SKM-1 treated with dmso at 0.1 percent for 144 hours (cell line): ENCODE measurements at regions not wholly inside any gene's neighbourhood (a gene's known extent, or its start where the extent isn't known, plus 50 kb on each side); places are given as distances from the start of the nearest gene placed in this dataset.
"Not testable (repeated sequence)": the region's sequence is repeated elsewhere in the genome, so short reads cannot be mapped to it uniquely, and the experiment has no call there.

ENCODE experiments used
- DNase-seq: peaks from one replicate; lab custom pipeline; 2025; ENCODE audit not compliant: unreplicated experiment; lab: John Stamatoyannopoulos, UW

- DNase-seq: no peak
Observed at GRCh38 chr9:107586493-107586892, 96.9 kb upstream of the KLF4 start.

- DNase-seq: no peak
Observed at GRCh38 chr9:107585465-107585864, 95.9 kb upstream of the KLF4 start.

GRCh38 chr9:107584944-107585343, 95.4 kb upstream of the KLF4 start:
- DNase-seq: no peak

- no peak for DNase-seq
Observed at GRCh38 chr9:107584186-107584585, 94.6 kb upstream of the KLF4 start.

GRCh38 chr9:107577140-107577776, 87.7 kb upstream of the KLF4 start:
- no peak for DNase-seq

- DNase-seq: no peak
Observed at GRCh38 chr9:107571148-107571547, 81.6 kb upstream of the KLF4 start.

- no peak for DNase-seq
Observed at GRCh38 chr9:107569174-107569573, 79.6 kb upstream of the KLF4 start.

- DNase-seq: not testable (repeated sequence)
Observed at GRCh38 chr9:107568406-107568805, 78.8 kb upstream of the KLF4 start.

GRCh38 chr9:107567462-107567861, 77.9 kb upstream of the KLF4 start:
- no peak for DNase-seq

GRCh38 chr9:107566611-107567061, 77.1 kb upstream of the KLF4 start:
- DNase-seq: no peak

- DNase-seq: no peak
Observed at GRCh38 chr9:107562798-107563197, 73.2 kb upstream of the KLF4 start.

GRCh38 chr9:107559494-107560086, 70.0 kb upstream of the KLF4 start:
- DNase-seq: no peak

- DNase-seq: no peak
Observed at GRCh38 chr9:107557236-107557990, 67.8 kb upstream of the KLF4 start.

- DNase-seq: no peak
Observed at GRCh38 chr9:107554636-107555035, 65.1 kb upstream of the KLF4 start.

- DNase-seq: no peak
Observed at GRCh38 chr9:107548298-107549142, 59.0 kb upstream of the KLF4 start.

- no peak for DNase-seq
Observed at GRCh38 chr9:107547772-107548297, 58.3 kb upstream of the KLF4 start.

- DNase-seq: no peak
Observed at GRCh38 chr9:107547303-107547702, 57.7 kb upstream of the KLF4 start.

GRCh38 chr9:107546859-107547258, 57.3 kb upstream of the KLF4 start:
- DNase-seq: no peak

GRCh38 chr9:107545036-107545435, 55.5 kb upstream of the KLF4 start:
- DNase-seq: no peak

- DNase-seq: no peak
Observed at GRCh38 chr9:107542411-107543157, 53.0 kb upstream of the KLF4 start.
